ENCODE measurements at regions not wholly inside any gene's neighbourhood (a gene's known extent, or its start where the extent isn't known, plus 50 kb on each side); places are given as distances from the start of the nearest gene placed in this dataset.

DNA sequence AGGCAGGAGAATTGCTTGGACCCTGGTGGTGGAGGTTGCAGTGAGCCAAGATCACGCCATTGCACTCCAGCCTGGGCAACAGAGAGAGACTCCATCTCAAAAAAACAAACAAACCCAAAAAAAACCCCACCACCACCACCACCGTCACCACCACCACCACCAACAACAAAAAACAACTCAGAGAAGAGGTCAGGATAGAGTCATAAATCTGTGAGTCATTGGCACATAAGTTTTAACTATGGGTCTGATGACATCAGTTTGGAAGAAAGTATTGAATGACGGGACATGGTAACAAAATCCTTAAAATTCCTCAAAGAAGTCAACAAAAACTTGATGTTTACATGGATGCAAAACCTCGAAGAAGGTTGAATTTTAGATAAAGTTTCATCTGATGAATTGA, 288.0 kb upstream of the SFRP2 start:
- no peaks in the 10 kb centered on the region for H3K4me1 ChIP-seq

GRCh38 chr4:154073107-154073822, 284.4 kb upstream of the SFRP2 start:
- TF ChIP-seq POLR2AphosphoS5 (IDR thresholded peaks at IDR 0.05): no peak

More for the DNA sequence above, 288.0 kb upstream of the SFRP2 start:
- no peaks in the 10 kb centered on the region for H3K9me3 ChIP-seq
- no peaks in the 10 kb centered on the region for H3K36me3 ChIP-seq
- intact Hi-C loops (cut with DNase I; ENCODE audit: low total_unique reads): no loop called here
- no peak for DNase-seq
- no peaks in the 10 kb centered on the region for H3K27me3 ChIP-seq
- WGBS, 5 donors: 55 to 74% (median 67%) methylated on average over 4 of the region's 4 CpGs
- H3K4me3 ChIP-seq: no peak overlapping the region
- H3K27ac ChIP-seq: no peak overlapping the region
- TF ChIP-seq, protein P1, sequence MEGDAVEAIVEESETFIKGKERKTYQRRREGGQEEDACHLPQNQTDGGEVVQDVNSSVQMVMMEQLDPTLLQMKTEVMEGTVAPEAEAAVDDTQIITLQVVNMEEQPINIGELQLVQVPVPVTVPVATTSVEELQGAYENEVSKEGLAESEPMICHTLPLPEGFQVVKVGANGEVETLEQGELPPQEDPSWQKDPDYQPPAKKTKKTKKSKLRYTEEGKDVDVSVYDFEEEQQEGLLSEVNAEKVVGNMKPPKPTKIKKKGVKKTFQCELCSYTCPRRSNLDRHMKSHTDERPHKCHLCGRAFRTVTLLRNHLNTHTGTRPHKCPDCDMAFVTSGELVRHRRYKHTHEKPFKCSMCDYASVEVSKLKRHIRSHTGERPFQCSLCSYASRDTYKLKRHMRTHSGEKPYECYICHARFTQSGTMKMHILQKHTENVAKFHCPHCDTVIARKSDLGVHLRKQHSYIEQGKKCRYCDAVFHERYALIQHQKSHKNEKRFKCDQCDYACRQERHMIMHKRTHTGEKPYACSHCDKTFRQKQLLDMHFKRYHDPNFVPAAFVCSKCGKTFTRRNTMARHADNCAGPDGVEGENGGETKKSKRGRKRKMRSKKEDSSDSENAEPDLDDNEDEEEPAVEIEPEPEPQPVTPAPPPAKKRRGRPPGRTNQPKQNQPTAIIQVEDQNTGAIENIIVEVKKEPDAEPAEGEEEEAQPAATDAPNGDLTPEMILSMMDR (IDR thresholded peaks at IDR 0.05): no peak
- no peak for TF ChIP-seq EP300 (IDR thresholded peaks at IDR 0.05)
- TF ChIP-seq POLR2A (IDR thresholded peaks at IDR 0.05): no peak
- TF ChIP-seq POLR2AphosphoS5 (IDR thresholded peaks at IDR 0.05): no peak

DNA sequence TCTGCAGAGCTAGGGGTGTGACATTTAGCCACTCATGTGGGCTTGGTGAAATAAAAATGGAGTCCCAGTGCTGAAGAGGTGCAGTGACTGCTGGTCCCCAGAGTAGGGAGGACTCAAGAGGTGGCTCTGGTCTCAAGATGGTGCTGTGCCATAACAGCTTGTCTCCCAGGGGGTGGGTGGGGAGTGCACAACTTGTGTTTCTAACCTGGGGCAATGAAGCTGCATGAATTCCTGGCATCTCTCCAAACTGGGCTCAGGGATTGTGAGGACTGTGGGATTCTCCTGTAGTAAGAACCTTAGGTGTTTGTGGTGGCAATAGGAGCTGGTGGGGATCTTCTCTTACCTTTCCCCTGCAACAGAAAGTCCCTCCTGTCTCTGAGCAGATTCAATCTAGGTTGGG, 278.9 kb upstream of the SFRP2 start:
- intact Hi-C loops (cut with DNase I; ENCODE audit: low total_unique reads): no loop called here
- Histone ChIP-seq H3K9me3 (peaks cover 9 to 37% (median 20%) of the 10 kb centered on the region in 4 donors), H3K27me3 (no peaks in the 10 kb centered on the region), H3K36me3 (no peaks in the 10 kb centered on the region), H3K4me3 (no peak overlapping the region), H3K27ac (no peak overlapping the region), H3K4me1 (no peaks in the 10 kb centered on the region)
- TF ChIP-seq, protein P1 (IDR thresholded peaks at IDR 0.05): no peak
- no peak for TF ChIP-seq POLR2AphosphoS5 (IDR thresholded peaks at IDR 0.05)
- TF ChIP-seq POLR2A (IDR thresholded peaks at IDR 0.05): no peak
- no peak for TF ChIP-seq EP300 (IDR thresholded peaks at IDR 0.05)
- no peak for DNase-seq

More at GRCh38 chr4:154073107-154073822, 284.4 kb upstream of the SFRP2 start:
- no peaks in the 10 kb centered on the region for H3K9me3 ChIP-seq
- intact Hi-C loops (cut with DNase I; ENCODE audit: low total_unique reads): no loop called here
- no peaks in the 10 kb centered on the region for H3K4me1 ChIP-seq
- H3K27me3 ChIP-seq: no peaks in the 10 kb centered on the region
- H3K4me3 ChIP-seq: no peak overlapping the region
- no peak for DNase-seq
- no peaks in the 10 kb centered on the region for H3K36me3 ChIP-seq
- H3K27ac ChIP-seq: no peak overlapping the region
- 60 to 72% (median 66%) methylated on average over 4 of the region's 4 CpGs for WGBS, 5 donors

DNA sequence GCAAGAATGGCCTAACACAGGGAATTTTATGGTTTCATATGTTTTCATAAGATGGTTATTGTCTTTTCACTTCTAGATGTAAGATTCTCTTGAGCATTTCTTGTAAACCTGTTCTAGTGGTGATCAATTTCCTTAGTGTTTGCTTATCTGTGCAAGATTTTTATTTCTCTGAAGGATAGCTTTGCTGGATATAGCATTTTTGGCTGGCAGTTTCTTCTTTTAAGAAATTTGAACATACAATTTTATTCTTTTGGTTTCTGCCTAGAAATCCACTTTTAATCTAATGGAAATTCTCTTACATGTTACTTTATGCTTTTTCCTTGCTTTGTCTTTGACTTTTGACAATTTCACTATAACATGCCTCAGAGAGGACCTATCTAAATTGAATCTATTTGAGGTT, 276.5 kb upstream of the SFRP2 start:
- H3K9me3 ChIP-seq: peaks cover 9 to 58% (median 33%) of the 10 kb centered on the region in 4 donors
- no peak for DNase-seq
- H3K4me3 ChIP-seq: no peak overlapping the region
- H3K36me3 ChIP-seq: no peaks in the 10 kb centered on the region
- H3K4me1 ChIP-seq: no peaks in the 10 kb centered on the region
- no peaks in the 10 kb centered on the region for H3K27me3 ChIP-seq
- TF ChIP-seq, protein P1 (IDR thresholded peaks at IDR 0.05): no peak
- TF ChIP-seq POLR2A (IDR thresholded peaks at IDR 0.05) (no peak), EP300 (IDR thresholded peaks at IDR 0.05) (no peak), POLR2AphosphoS5 (IDR thresholded peaks at IDR 0.05) (no peak)
- H3K27ac ChIP-seq: no peak overlapping the region
- intact Hi-C loops (cut with DNase I; ENCODE audit: low total_unique reads): no loop called here

GRCh38 chr4:154064244-154064643, 275.4 kb upstream of the SFRP2 start:
- Histone ChIP-seq H3K36me3 (no peaks in the 10 kb centered on the region), H3K4me1 (no peaks in the 10 kb centered on the region), H3K27me3 (no peaks in the 10 kb centered on the region), H3K9me3 (peaks cover 9 to 68% (median 42%) of the 10 kb centered on the region in 4 donors), H3K4me3 (no peak overlapping the region), H3K27ac (no peak overlapping the region)
- no peak for DNase-seq
- TF ChIP-seq POLR2A (IDR thresholded peaks at IDR 0.05) (no peak), EP300 (IDR thresholded peaks at IDR 0.05) (no peak), POLR2AphosphoS5 (IDR thresholded peaks at IDR 0.05) (no peak)
- TF ChIP-seq, protein P1 (IDR thresholded peaks at IDR 0.05): no peak
- intact Hi-C loops (cut with DNase I; ENCODE audit: low total_unique reads): no loop called here
- WGBS, 5 donors: 31 to 67% (median 40%) methylated on average over 1 of the region's 1 CpG
